ENCODE measurements at regions not wholly inside any gene's neighbourhood (a gene's known extent, or its start where the extent isn't known, plus 50 kb on each side); places are given as distances from the start of the nearest gene placed in this dataset.
A peak's percentile ranks its signal among the peaks of the same experiment; 100 is the strongest.

DNA sequence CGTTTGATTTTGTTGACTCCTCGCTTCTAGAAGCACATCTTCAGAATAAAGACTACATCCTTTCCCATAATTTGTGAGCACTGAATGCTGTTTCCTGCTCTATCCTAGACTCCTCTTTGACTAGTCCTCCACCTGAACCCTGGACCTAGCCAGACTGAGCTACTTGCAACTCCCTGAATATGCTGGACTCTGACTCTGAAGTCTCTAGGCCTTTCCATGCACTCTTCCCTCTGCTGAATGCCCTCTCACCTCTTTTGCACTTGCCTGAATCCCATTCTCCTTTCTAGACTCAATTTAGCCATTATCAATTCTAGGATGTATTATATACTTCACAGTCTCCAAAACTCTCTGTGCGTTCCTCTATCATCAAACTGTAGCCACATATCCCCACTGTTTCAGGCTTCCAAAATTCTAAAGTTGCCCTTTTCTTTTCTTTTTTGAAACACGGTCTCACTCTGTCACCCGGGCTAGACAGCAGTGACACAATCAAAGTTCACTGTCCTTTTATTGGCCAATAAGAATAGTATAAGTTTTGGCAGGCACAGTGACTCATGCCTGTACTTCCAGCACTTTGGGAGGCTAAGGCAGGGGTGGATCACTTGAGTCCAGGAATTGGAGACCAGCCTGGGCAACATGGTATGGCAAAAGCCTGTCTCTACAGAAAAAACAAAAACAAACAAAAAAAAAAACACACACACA is 127.0 kb downstream of the LTN1 start:
- H3K4me3 Mint-ChIP-seq, result no peak overlapping the region
- H3K27ac Mint-ChIP-seq (ENCODE audit: unreplicated experiment), result peak overlapping the region; percentile 15
- no peak for DNase-seq (ENCODE audit: low read depth, low spot score)

DNA sequence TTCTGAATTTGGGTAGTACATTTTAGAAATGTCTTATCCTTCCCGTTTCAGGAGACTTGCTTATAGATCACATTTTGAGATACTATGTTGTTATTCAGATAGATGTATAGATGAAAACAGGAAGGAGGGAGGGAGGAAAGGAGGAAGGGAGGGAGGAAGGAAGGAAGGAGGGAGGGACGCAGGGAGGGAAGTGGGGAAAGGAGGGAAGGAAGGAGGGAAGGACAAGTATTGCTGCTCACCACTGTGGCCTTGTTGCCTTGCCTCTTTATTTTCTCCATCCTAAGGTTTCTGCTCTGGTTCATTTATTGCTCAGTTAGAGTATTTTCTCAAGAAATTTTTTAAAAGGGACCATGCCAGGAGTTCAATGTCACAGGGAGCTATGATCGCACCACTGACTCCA is 134.3 kb downstream of the LTN1 start:
- Mint-ChIP-seq H3K36me3 (ENCODE audit: low read depth) (peaks cover 4% of the 10 kb centered on the region), H3K27me3 (ENCODE audit: low read depth) (no peaks in the 10 kb centered on the region), H3K4me3 (no peak overlapping the region), H3K9me3 (no peaks in the 10 kb centered on the region), H3K4me1 (no peaks in the 10 kb centered on the region), H3K27ac (ENCODE audit: unreplicated experiment) (no peak overlapping the region)
- no peak for DNase-seq (ENCODE audit: low read depth, low spot score)
- TF ChIP-seq, protein P1, sequence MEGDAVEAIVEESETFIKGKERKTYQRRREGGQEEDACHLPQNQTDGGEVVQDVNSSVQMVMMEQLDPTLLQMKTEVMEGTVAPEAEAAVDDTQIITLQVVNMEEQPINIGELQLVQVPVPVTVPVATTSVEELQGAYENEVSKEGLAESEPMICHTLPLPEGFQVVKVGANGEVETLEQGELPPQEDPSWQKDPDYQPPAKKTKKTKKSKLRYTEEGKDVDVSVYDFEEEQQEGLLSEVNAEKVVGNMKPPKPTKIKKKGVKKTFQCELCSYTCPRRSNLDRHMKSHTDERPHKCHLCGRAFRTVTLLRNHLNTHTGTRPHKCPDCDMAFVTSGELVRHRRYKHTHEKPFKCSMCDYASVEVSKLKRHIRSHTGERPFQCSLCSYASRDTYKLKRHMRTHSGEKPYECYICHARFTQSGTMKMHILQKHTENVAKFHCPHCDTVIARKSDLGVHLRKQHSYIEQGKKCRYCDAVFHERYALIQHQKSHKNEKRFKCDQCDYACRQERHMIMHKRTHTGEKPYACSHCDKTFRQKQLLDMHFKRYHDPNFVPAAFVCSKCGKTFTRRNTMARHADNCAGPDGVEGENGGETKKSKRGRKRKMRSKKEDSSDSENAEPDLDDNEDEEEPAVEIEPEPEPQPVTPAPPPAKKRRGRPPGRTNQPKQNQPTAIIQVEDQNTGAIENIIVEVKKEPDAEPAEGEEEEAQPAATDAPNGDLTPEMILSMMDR (conservative IDR thresholded peaks at IDR 0.05), result no peak

More for the DNA sequence above, 127.0 kb downstream of the LTN1 start:
- Mint-ChIP-seq H3K9me3 (no peaks in the 10 kb centered on the region), H3K4me1 (no peaks in the 10 kb centered on the region), H3K36me3 (ENCODE audit: low read depth) (peaks cover 4% of the 10 kb centered on the region), H3K27me3 (ENCODE audit: low read depth) (no peaks in the 10 kb centered on the region)
- TF ChIP-seq, protein P1 (conservative IDR thresholded peaks at IDR 0.05), result no peak

DNA sequence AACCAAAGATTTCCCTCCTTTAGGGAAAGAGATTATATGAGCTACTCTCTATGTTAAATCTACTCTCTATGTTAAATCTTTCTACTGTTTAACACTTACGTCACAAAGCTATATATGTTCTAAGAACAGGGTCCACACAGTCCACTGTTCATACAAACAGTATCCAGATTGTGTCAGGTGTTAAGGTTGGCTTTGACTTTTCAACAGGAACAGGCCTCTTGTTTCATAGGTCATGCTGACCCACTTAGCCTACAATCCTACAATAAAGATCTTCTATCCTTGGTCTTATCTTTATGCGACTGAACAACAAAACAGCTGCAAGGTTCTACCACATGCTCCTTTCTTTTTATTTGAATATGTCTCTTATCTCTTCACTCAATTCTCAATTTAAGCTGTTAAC is 134.9 kb downstream of the LTN1 start:
- Mint-ChIP-seq H3K4me1 (no peaks in the 10 kb centered on the region), H3K4me3 (no peak overlapping the region), H3K27me3 (ENCODE audit: low read depth) (no peaks in the 10 kb centered on the region), H3K36me3 (ENCODE audit: low read depth) (peaks cover 2% of the 10 kb centered on the region), H3K27ac (ENCODE audit: unreplicated experiment) (no peak overlapping the region), H3K9me3 (no peaks in the 10 kb centered on the region)
- no peak for DNase-seq (ENCODE audit: low read depth, low spot score)
- TF ChIP-seq, protein P1 (conservative IDR thresholded peaks at IDR 0.05), result no peak

DNA sequence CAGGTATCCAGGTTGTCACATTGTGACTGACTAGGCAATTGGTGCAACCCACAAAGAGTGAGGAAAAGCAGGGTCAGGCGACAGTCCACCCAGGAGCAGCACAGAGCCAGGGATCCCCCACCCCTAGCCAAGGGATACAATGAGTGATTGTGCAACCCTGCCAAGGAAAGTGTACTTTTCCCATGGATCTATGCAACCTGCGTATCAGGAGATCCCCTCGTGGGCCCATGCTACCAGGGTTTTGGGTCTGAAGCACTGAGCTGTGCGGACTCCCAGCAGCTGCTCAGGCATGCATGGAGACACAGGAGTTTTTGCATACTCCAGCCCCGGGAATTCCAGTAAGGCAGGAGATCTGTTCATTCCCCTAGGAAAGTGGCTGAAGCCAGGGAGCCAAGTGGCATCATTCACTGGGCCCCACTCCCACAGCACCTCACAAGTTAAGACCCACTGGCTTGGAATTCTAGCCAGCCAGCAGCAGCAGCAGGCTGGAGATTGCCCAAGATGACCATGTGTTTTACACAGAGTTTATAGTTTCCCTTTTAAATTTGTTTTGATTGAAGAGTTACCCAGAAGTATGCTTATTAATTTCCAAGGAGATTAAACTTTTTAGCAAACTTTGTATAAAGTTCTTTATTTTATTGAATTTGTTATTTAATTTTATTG is 136.0 kb downstream of the LTN1 start:
- Mint-ChIP-seq H3K9me3 (no peaks in the 10 kb centered on the region), H3K27ac (ENCODE audit: unreplicated experiment) (no peak overlapping the region), H3K4me1 (no peaks in the 10 kb centered on the region), H3K4me3 (no peak overlapping the region), H3K27me3 (ENCODE audit: low read depth) (no peaks in the 10 kb centered on the region), H3K36me3 (ENCODE audit: low read depth) (no peaks in the 10 kb centered on the region)
- DNase-seq (ENCODE audit: low read depth, low spot score), result no peak
- TF ChIP-seq, protein P1 (conservative IDR thresholded peaks at IDR 0.05), result no peak

DNA sequence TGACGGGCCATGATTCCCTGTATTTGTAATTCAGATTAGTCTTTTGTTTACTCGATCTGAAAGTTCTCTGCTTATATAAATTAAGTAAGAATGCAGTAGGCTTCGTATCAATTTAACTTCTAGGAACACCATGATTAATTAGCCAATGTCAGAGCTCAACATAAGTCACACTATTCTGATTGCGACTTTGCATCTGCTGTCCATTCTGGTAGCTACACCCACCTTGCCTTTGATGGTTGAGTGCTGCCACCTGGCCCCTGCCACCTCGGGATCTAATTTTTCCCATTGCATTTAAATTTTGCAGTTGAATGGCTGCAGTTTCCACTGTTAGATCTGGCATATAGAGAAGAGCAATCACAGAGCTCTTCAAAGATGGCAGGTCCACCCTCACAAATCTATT is 140.0 kb downstream of the LTN1 start:
- TF ChIP-seq, protein P1 (conservative IDR thresholded peaks at IDR 0.05), result no peak
- Mint-ChIP-seq H3K27ac (ENCODE audit: unreplicated experiment) (no peak overlapping the region), H3K27me3 (ENCODE audit: low read depth) (no peaks in the 10 kb centered on the region), H3K4me1 (no peaks in the 10 kb centered on the region), H3K9me3 (peaks cover 2% of the 10 kb centered on the region), H3K36me3 (ENCODE audit: low read depth) (no peaks in the 10 kb centered on the region), H3K4me3 (no peak overlapping the region)
- DNase-seq (ENCODE audit: low read depth, low spot score), result no peak

All from neural crest cell (in vitro differentiated cells).